HepG2 (cell line): ENCODE measurements at regions not wholly inside any gene's neighbourhood (a gene's known extent, or its start where the extent isn't known, plus 50 kb on each side); places are given as distances from the start of the nearest gene placed in this dataset.

Experiments
- CTCF ChIP-seq: sonication (generic); formaldehyde crosslinking; IDR thresholded peaks from 2 replicates; pipeline ENCODE4 v1.5.0; 2020; ENCODE audit warnings: mild to moderate bottlenecking, missing genetic modification reagents, moderate library complexity
- FOXK1 ChIP-seq: sonication (generic); formaldehyde crosslinking; IDR thresholded peaks from 2 replicates; pipeline ENCODE4 v1.4.0; 2020; ENCODE audit warnings: low read depth, missing genetic modification reagents, borderline replicate concordance
- POLR2A ChIP-seq, 2 experiments: IDR thresholded peaks; 2 replicates each; pipeline ENCODE4 v1.6.1; 2011; ENCODE audit warnings: low read depth in 2 of 2, low read length in 2 of 2, mild to moderate bottlenecking in 1 of 2, moderate library complexity in 1 of 2; ENCODE audit not compliant: insufficient read depth in 1 of 2
- RXRA ChIP-seq: sonication (generic); formaldehyde crosslinking; IDR thresholded peaks from 2 replicates; pipeline ENCODE4 v1.5.1; 2020; ENCODE audit warnings: missing genetic modification reagents
- ZFX ChIP-seq: sonication (generic); formaldehyde crosslinking; IDR thresholded peaks from 2 replicates; pipeline ENCODE4 v1.4.0; 2020; ENCODE audit warnings: mild to moderate bottlenecking, low read depth, missing genetic modification reagents, moderate library complexity
- ZNF784 ChIP-seq: sonication (generic); formaldehyde crosslinking; IDR thresholded peaks from 2 replicates; pipeline ENCODE4 v1.5.1; 2020; ENCODE audit warnings: missing genetic modification reagents, mild to moderate bottlenecking, borderline replicate concordance
- TF ChIP-seq, protein P1 (sequence below): sonication (generic); formaldehyde crosslinking; IDR thresholded peaks from 2 replicates; pipeline ENCODE4 v1.8.0; 2022; ENCODE audit warnings: mild to moderate bottlenecking, missing genetic modification reagents; ENCODE audit not compliant: insufficient replicate concordance

- TF ChIP-seq RXRA (CRISPR knock-in tag) (no peak), CTCF (CRISPR knock-in tag) (no peak), ZNF784 (no peak), FOXK1 (CRISPR knock-in tag) (no peak), ZFX (no peak), POLR2A (IDR thresholded peaks at IDR 0.05; ENCODE audit: insufficient read depth in 1 of 2, low read depth in 2 of 2, low read length in 2 of 2) (no peak)
- TF ChIP-seq, protein P1, sequence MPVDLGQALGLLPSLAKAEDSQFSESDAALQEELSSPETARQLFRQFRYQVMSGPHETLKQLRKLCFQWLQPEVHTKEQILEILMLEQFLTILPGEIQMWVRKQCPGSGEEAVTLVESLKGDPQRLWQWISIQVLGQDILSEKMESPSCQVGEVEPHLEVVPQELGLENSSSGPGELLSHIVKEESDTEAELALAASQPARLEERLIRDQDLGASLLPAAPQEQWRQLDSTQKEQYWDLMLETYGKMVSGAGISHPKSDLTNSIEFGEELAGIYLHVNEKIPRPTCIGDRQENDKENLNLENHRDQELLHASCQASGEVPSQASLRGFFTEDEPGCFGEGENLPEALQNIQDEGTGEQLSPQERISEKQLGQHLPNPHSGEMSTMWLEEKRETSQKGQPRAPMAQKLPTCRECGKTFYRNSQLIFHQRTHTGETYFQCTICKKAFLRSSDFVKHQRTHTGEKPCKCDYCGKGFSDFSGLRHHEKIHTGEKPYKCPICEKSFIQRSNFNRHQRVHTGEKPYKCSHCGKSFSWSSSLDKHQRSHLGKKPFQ: no peak
These were observed 130.3 kb upstream of the RBM19 start for GRCh38 chr12:114096461-114096860.
